HG03060 (cell line): ENCODE measurements at regions not wholly inside any gene's neighbourhood (a gene's known extent, or its start where the extent isn't known, plus 50 kb on each side); places are given as distances from the start of the nearest gene placed in this dataset.

Source experiments
- ATAC-seq: cut with Tn5 transposase; IDR thresholded peaks from one replicate; pipeline ENCODE4 v1.9.1; 2021; ENCODE audit warnings: low read depth, moderate number of reproducible peaks; ENCODE audit not compliant: unreplicated experiment

DNA sequence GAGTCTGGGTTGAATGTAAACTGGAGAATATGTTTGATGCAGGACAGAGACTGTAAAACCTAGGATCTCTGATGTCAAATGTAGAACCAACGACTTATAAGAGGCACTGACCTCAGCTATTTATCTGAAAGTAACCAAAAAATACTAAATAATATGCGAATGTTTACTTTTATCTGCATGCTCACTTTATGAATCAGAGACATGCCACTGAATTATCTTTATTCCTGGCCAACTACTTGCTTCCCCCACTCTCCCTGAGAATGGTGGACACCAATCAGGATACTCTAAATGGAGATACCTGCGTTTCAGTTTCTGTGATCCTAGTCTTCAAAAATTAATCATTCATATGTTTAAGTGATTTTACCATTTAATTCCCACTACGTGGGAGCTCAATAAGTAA is 1038.4 kb upstream of the PABPC4L start:
- no peak for ATAC-seq

- ATAC-seq, result no peak
Measured at GRCh38 chr4:135238940-135239339, 1037.4 kb upstream of the PABPC4L start.

DNA sequence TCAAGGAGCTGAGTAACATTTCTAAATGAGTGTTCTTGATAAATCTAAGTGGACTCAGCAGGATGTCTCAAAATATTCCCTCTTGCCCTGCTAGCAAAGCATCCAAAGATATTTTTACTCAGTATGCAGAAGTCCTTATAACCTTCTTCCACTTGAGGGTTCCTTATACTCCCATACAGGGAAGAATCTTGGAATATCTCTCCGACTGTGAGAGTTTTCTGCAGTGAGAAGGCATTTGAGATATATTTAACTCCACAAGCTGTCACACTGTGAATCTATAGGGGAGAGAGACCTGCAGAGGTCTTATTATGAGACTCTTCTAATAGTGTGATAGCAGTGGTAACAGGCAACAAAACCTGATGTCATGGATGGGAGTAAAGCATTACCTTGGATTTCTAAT is 1034.5 kb upstream of the PABPC4L start:
- no peak for ATAC-seq

GRCh38 chr4:135227842-135228241 is 1026.3 kb upstream of the PABPC4L start:
- ATAC-seq, result no peak

DNA sequence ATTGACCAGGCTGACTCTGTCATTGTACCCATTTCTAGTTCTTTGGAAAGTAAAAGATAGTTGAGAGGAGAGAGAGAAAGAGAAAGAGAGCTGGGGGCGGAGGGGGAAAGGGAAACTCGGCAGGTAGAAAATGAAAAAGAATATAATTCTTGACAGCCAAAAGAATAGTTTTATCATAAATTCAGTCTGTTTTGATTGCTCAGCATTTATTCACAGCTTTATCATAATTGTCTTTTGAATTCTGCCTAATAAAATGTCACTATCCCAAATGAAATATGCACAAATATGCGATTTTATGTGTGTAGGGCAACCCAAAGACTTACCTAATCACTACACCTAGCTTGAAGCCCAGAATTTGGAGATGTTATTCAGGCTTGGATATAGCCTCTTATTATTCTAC is 1024.0 kb upstream of the PABPC4L start:
- no peak for ATAC-seq

GRCh38 chr4:135210341-135210740 is 1008.8 kb upstream of the PABPC4L start:
- ATAC-seq, result no peak

DNA sequence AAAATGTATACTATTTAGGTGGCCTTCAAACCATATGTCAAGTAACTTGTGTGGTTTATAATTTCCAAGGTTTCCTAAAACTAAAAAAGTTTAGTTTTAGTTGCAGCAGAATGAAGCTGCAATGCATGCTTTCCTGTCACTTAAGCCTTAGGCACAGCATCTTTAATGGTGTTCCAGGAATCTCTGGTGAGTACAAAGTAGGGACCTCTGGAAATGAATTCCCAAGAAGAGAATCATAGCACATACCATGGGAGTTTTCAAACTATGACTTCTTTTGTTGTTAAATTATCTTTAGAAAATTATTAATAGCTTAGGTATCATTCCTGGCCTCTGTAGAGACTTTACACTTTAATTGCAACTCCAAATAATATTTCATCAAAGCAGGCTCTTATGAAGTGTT is 1005.9 kb upstream of the PABPC4L start:
- no peak for ATAC-seq

- no peak for ATAC-seq
Measured at GRCh38 chr4:135204311-135204710, 1002.7 kb upstream of the PABPC4L start.

DNA sequence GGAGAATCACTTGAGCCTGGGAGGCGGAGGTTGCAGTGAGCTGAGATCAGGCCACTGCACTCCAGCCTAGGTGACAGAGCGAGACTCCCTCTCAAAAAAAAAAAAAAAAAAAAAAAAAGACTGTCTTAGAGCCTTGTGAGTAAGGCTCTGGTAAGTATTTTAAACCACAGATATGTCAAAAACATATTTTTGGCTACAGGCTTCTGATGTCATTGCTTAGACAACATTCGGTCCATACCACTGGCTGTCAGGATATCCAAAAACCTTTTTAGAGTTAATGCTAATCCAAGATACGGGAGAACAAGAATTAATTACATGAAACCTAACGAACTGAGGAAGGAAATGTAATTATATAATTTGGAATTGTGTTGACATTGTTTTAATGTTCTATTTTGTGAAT is 999.5 kb upstream of the PABPC4L start:
- no peak for ATAC-seq

DNA sequence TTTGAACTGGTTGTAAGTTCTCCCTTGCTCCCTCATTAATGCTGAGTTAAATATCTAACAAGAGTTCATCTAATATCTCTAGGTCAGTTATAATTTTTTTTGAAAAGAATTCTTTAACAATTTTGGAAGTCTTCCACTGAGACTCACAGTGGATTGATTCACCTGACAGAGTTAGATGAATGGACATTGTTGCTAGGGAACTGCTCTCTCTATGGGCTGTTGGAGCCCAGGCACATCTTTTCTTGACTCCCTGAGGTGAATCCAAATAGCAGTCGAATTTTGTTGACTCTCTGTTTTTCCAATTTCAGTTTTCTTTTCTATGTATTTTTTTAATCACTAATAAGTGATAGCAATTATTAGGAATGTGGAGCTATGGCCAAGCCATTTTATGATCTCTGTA is 996.1 kb upstream of the PABPC4L start:
- no peak for ATAC-seq

- no peak for ATAC-seq
Measured at GRCh38 chr4:135194477-135194876, 992.9 kb upstream of the PABPC4L start.

DNA sequence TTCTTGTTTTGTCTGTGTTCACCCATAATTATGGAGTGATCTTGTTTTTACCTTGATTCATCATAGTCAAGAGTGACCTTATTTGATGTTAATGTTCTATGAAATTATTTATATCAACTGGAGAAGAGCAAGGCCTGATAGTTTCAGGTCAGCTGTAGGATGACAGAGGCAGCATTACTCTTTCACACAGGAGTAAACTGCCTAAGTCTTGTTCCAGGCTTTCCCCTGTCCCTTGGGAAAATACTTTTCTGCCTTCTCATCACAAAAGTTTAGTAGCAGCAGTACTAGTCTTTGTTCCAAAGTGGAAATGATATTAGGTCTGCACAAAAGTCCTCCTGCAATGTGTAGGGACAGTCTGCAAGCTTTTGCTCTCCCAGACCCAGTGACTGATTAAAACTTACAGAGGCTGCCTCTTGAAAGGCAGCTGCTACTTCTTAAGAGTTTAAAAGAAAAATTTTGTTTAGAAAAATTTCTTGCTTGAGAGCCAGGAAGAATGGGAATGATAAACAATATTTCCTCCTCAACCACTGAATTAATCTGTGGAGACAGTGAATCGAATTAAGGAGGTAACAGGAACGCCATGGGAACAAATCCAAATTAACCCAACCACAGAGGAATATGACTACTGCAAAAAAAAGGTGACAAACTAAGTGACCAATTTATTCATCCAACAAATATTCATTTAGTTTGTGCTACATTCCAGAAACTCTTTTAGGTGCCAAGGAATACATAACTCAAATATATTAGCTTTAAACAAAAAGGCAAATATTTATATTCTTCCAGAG is 991.4 kb upstream of the PABPC4L start:
- no peak for ATAC-seq

DNA sequence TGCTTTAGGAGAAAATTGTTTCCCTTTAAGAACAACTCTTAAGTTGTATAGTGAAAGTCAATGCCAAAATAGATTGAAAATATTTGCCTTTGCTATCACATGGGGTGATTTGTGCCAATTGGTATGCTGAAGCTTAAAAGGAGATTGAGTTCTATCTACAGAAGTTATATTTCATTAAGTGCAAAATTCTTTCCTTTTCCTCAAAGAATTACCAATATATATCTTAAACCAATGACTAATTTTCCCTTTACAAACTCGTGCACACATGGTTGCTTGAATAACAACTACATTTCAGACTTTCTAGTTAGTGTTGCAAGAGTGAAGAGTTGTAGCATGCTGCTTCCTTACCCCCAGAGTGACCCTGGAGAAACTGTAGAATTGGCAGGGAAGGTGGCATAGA is 990.0 kb upstream of the PABPC4L start:
- ATAC-seq, result no peak

DNA sequence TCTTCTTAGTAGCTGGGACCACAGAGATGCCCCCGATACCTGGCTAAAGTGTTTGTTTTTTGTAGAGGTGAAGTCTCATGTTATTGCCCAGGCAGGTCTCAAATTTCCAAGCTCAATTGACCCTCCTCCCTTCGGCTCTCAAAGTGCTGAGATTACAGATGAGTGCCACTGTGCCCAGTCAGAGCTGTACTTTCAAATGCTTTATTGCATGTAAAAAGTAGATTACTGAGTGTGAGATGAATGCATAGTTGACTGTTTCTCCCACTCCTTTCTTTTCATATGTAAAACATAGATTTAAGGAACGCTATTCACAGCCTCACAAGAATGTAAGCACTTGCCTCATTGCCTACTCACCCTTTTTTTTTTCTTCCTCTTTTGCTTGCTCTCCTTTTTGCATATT is 984.4 kb upstream of the PABPC4L start:
- no peak for ATAC-seq

- ATAC-seq, result no peak
Measured at GRCh38 chr4:135185256-135185655, 983.7 kb upstream of the PABPC4L start.

- ATAC-seq, result no peak
Measured at GRCh38 chr4:135184715-135185114, 983.1 kb upstream of the PABPC4L start.

GRCh38 chr4:135177321-135177720 is 975.7 kb upstream of the PABPC4L start:
- ATAC-seq, result no peak

- ATAC-seq, result no peak
Measured at GRCh38 chr4:135166661-135167060, 965.1 kb upstream of the PABPC4L start.

- no peak for ATAC-seq
Measured at GRCh38 chr4:135164601-135165000, 963.0 kb upstream of the PABPC4L start.

- no peak for ATAC-seq
Measured at GRCh38 chr4:135144498-135144897, 942.9 kb upstream of the PABPC4L start.

DNA sequence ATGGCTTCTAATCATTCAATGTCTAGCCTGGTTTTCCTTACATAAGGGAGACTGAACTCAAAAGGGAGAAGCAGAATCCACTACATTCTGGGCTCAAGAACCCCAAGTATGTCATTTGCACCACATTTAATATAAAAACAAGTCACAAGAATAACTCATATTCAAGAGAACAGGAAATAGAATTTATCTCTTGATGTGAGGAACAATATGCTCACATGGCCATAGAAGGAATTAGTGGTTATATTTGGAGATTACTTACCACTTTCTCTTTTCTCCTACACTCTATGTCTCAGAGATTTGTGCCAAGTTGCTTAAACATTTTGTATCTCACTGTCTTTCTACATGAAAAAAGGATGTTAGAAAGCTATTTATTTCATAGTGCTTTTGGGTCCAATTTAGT is 922.6 kb upstream of the PABPC4L start:
- no peak for ATAC-seq

DNA sequence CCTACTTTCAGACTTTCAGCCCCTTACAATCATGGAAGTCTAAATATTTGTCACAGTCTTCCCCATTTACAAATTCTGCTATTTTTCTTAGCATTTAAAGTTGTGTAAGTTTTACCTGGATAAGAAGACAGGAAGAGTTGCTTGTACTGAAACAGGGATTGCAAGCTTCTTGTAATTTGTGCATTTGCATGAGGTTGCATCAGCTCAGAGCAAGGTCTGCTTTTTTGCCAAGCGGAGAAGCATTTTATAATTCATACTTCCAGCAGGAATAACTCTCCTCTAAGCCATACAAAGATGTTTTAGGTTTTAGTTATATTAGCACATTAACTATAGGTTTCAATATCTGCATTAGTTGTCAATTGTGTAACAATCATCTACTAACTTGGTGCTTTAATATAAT is 922.0 kb upstream of the PABPC4L start:
- no peak for ATAC-seq

- no peak for ATAC-seq
Measured at GRCh38 chr4:135122457-135122856, 920.9 kb upstream of the PABPC4L start.
